ENCODE measurements at regions not wholly inside any gene's neighbourhood (a gene's known extent, or its start where the extent isn't known, plus 50 kb on each side); places are given as distances from the start of the nearest gene placed in this dataset.

DNA sequence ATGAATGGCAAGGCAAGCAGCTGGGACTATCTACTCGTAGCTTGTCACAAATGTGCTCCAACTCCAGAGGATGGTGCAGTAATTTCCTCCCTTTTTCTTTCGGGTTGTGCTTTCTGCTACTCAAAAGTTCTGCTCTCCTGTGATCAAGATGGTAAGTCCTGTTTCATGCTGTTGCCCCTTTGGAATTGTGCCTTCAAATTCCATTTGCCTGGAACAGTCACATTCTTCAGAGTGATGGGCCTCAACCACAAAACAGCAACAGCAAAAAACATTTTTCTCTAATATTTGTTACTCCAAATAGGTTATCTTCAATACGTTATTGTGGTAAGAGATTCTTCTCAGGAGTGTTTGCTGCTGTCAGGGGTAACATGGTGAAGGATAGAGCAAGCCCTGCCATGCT is 209.3 kb downstream of the PALM2AKAP2 start:
- no peak for TF ChIP-seq EP300 (IDR thresholded peaks at IDR 0.05)
- TF ChIP-seq CBX8 (IDR thresholded peaks at IDR 0.05): no peak
- no peak for TF ChIP-seq POLR2A (IDR thresholded peaks at IDR 0.05; ENCODE audit: low read length)
- TF ChIP-seq, protein P1, sequence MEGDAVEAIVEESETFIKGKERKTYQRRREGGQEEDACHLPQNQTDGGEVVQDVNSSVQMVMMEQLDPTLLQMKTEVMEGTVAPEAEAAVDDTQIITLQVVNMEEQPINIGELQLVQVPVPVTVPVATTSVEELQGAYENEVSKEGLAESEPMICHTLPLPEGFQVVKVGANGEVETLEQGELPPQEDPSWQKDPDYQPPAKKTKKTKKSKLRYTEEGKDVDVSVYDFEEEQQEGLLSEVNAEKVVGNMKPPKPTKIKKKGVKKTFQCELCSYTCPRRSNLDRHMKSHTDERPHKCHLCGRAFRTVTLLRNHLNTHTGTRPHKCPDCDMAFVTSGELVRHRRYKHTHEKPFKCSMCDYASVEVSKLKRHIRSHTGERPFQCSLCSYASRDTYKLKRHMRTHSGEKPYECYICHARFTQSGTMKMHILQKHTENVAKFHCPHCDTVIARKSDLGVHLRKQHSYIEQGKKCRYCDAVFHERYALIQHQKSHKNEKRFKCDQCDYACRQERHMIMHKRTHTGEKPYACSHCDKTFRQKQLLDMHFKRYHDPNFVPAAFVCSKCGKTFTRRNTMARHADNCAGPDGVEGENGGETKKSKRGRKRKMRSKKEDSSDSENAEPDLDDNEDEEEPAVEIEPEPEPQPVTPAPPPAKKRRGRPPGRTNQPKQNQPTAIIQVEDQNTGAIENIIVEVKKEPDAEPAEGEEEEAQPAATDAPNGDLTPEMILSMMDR (IDR thresholded peaks at IDR 0.05): no peak
- TF ChIP-seq, protein P2, sequence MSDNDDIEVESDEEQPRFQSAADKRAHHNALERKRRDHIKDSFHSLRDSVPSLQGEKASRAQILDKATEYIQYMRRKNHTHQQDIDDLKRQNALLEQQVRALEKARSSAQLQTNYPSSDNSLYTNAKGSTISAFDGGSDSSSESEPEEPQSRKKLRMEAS (IDR thresholded peaks at IDR 0.05): no peak
- no peak for TF ChIP-seq SREBF2 (IDR thresholded peaks at IDR 0.05)
- no peak for TF ChIP-seq SMC3 (IDR thresholded peaks at IDR 0.05)
- TF ChIP-seq ESRRA (IDR thresholded peaks at IDR 0.05; ENCODE audit: borderline replicate concordance, low read length): no peak
- no peak for TF ChIP-seq CEBPB (IDR thresholded peaks at IDR 0.05)
- TF ChIP-seq, protein P3, sequence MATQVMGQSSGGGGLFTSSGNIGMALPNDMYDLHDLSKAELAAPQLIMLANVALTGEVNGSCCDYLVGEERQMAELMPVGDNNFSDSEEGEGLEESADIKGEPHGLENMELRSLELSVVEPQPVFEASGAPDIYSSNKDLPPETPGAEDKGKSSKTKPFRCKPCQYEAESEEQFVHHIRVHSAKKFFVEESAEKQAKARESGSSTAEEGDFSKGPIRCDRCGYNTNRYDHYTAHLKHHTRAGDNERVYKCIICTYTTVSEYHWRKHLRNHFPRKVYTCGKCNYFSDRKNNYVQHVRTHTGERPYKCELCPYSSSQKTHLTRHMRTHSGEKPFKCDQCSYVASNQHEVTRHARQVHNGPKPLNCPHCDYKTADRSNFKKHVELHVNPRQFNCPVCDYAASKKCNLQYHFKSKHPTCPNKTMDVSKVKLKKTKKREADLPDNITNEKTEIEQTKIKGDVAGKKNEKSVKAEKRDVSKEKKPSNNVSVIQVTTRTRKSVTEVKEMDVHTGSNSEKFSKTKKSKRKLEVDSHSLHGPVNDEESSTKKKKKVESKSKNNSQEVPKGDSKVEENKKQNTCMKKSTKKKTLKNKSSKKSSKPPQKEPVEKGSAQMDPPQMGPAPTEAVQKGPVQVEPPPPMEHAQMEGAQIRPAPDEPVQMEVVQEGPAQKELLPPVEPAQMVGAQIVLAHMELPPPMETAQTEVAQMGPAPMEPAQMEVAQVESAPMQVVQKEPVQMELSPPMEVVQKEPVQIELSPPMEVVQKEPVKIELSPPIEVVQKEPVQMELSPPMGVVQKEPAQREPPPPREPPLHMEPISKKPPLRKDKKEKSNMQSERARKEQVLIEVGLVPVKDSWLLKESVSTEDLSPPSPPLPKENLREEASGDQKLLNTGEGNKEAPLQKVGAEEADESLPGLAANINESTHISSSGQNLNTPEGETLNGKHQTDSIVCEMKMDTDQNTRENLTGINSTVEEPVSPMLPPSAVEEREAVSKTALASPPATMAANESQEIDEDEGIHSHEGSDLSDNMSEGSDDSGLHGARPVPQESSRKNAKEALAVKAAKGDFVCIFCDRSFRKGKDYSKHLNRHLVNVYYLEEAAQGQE (IDR thresholded peaks at IDR 0.05): no peak

Data from A549 (cell line).